ENCODE measurements at regions not wholly inside any gene's neighbourhood (a gene's known extent, or its start where the extent isn't known, plus 50 kb on each side); places are given as distances from the start of the nearest gene placed in this dataset.

DNA sequence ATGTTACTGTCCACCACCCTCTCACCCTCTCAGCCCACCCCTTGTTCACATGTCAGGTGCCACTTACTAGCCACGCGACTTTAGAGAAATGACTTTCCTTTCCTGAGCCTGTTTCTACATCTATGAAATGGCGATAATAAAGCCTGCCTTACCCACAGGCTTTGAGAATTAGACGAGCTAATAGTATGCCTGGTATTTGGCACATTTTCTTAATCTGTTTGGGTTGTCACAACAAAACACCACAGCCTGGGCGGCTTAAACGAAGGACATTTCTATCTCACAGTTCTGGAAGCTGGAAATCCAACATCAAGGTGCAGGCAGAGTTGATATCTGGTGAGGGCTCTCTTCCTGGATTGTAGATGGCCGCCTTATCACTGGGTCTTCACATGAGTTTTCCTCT is 273.9 kb upstream of the FMN2 start:
- DNase-seq (no peak), ATAC-seq (no peak)
- Histone ChIP-seq H3K36me3 (no peaks in the 10 kb centered on the region), H3K27me3 (no peaks in the 10 kb centered on the region), H3K27ac (no peak overlapping the region), H3K9me3 (no peaks in the 10 kb centered on the region), H3K4me1 (peaks cover 10% of the 10 kb centered on the region), H3K4me3 (no peak overlapping the region)
- TF ChIP-seq, protein P1, sequence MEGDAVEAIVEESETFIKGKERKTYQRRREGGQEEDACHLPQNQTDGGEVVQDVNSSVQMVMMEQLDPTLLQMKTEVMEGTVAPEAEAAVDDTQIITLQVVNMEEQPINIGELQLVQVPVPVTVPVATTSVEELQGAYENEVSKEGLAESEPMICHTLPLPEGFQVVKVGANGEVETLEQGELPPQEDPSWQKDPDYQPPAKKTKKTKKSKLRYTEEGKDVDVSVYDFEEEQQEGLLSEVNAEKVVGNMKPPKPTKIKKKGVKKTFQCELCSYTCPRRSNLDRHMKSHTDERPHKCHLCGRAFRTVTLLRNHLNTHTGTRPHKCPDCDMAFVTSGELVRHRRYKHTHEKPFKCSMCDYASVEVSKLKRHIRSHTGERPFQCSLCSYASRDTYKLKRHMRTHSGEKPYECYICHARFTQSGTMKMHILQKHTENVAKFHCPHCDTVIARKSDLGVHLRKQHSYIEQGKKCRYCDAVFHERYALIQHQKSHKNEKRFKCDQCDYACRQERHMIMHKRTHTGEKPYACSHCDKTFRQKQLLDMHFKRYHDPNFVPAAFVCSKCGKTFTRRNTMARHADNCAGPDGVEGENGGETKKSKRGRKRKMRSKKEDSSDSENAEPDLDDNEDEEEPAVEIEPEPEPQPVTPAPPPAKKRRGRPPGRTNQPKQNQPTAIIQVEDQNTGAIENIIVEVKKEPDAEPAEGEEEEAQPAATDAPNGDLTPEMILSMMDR (IDR thresholded peaks at IDR 0.05): no peak
- intact Hi-C loops (cut with DNase I): no loop called here

DNA sequence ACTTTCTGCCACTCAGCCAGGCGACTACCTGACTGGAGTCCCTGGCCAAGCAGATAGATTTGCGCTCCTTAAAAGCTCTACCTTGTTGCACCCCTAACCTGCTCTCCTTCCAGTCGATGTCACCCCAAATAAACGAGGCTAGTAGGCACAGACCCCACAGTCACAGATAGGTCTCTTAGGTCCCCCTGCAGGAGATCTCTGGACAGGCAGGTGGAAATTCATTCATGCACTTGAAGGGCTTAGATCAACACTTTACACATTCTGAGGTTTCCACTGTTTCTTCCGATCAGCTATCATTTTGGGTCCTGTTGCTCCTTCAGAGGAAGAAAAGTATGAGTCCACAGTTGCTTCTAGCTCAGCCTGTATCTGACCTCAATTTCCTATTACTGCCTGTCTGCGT is 272.6 kb upstream of the FMN2 start:
- Histone ChIP-seq H3K27me3 (no peaks in the 10 kb centered on the region), H3K4me3 (no peak overlapping the region), H3K27ac (no peak overlapping the region), H3K4me1 (peaks cover 10% of the 10 kb centered on the region), H3K9me3 (no peaks in the 10 kb centered on the region), H3K36me3 (no peaks in the 10 kb centered on the region)
- intact Hi-C loops (cut with DNase I): no loop called here
- no peak for DNase-seq
- no peak for ATAC-seq
- TF ChIP-seq, protein P1 (IDR thresholded peaks at IDR 0.05): no peak

DNA sequence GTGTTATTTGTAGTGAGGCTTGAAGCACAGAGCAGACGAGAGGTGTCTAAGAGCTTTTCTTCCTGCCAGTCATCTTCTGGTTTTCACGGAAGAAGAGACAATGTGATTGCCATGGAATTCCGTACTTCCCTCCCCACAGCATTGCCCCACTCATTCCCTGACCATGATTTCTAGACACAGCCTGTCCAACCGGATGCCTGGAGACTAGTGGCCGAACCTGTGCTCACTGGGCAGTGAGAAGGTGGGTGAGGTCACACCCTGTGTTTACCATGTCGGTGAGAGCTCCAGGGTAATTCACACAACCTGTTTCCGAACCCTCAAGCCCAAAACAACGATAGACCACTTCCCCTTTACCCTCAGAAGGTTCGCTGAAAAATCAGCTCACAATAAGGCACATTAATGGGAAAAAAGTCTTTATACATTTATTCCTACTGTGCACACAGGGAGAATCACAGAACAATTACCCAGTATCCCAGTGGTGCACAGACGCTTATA is 271.9 kb upstream of the FMN2 start:
- Histone ChIP-seq H3K4me3 (no peak overlapping the region), H3K9me3 (no peaks in the 10 kb centered on the region), H3K4me1 (peaks cover 10% of the 10 kb centered on the region), H3K36me3 (no peaks in the 10 kb centered on the region), H3K27me3 (no peaks in the 10 kb centered on the region), H3K27ac (no peak overlapping the region)
- no peak for DNase-seq
- TF ChIP-seq, protein P1 (IDR thresholded peaks at IDR 0.05): no peak
- intact Hi-C loops (cut with DNase I): no loop called here
- ATAC-seq: peak; percentile 34

DNA sequence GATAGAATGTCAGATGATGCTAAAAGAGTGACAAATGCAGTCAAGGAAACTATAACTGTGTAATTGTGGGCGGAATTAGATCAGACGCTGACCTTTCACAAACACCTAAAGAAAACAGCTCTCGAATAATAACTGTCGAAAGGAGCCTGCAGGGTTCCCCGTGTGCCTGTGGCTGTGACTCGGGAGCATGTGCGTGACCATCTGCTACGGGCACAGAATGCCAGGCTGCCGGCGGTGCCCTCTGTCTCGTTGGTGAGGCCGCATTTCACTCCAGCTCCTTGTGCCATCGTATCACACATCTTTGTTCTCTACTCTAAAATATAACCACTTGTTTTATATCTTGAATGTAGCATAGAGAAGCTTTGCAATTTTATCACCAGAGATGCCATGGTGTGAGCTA is 267.8 kb upstream of the FMN2 start:
- Histone ChIP-seq H3K9me3 (no peaks in the 10 kb centered on the region), H3K4me1 (no peaks in the 10 kb centered on the region), H3K27ac (no peak overlapping the region), H3K4me3 (no peak overlapping the region), H3K36me3 (no peaks in the 10 kb centered on the region), H3K27me3 (no peaks in the 10 kb centered on the region)
- ATAC-seq: no peak
- TF ChIP-seq, protein P1 (IDR thresholded peaks at IDR 0.05): no peak
- intact Hi-C loops (cut with DNase I): no loop called here
- no peak for DNase-seq

DNA sequence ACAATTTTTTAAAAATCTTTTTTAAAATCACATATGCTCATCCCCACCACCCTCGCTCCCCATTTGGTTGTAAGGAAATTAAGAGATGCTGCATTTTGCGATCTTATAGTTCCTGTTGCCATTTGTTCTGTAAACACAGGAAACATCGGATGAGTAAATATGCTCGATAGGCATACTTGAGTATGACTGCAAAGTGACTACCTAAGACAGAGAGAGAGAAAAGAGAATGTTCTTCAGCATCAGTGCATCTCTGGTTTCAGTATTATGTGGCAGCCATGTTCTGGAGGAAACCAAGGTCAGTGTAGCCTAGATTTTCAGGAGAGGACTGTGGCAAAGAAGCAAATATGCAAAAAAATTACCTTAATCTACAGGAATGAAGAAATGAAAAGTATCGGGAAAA is 265.5 kb upstream of the FMN2 start:
- no peak overlapping the region for H3K4me3 ChIP-seq
- TF ChIP-seq, protein P1 (IDR thresholded peaks at IDR 0.05): no peak
- DNase-seq: no peak
- no peak overlapping the region for H3K27ac ChIP-seq
- H3K9me3 ChIP-seq: no peaks in the 10 kb centered on the region
- ATAC-seq: no peak
- no peaks in the 10 kb centered on the region for H3K27me3 ChIP-seq
- no peaks in the 10 kb centered on the region for H3K4me1 ChIP-seq
- no peaks in the 10 kb centered on the region for H3K36me3 ChIP-seq
- intact Hi-C loops (cut with DNase I): no loop called here

DNA sequence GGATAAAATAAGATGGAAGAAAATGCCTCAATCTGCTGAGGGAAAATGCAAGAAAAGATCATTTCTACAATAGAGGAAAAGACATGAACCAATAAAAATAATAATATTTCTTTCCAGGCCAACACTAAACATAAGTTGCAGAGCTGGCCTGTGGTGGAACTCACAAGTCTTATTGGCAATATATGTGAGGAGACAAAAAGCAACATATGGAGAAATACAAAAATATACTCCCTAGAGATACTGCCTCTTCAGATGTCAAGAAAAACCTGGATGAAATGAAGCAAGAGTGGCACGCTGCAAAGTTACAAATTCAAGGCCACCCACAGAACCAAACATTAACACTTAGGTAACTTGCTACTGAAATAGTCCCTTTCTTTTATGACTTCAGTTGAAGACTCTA is 264.9 kb upstream of the FMN2 start:
- H3K27ac ChIP-seq: no peak overlapping the region
- intact Hi-C loops (cut with DNase I): no loop called here
- TF ChIP-seq, protein P1 (IDR thresholded peaks at IDR 0.05): no peak
- no peaks in the 10 kb centered on the region for H3K4me1 ChIP-seq
- no peak overlapping the region for H3K4me3 ChIP-seq
- H3K36me3 ChIP-seq: no peaks in the 10 kb centered on the region
- no peaks in the 10 kb centered on the region for H3K27me3 ChIP-seq
- DNase-seq (no peak), ATAC-seq (no peak)
- H3K9me3 ChIP-seq: no peaks in the 10 kb centered on the region

Data from upper lobe of right lung (tissue), 1 donor.